ENCODE measurements at regions not wholly inside any gene's neighbourhood (a gene's known extent, or its start where the extent isn't known, plus 50 kb on each side); places are given as distances from the start of the nearest gene placed in this dataset.

- TF ChIP-seq EZH2 (IDR thresholded peaks at IDR 0.05; ENCODE audit: borderline replicate concordance, low read depth, low read length, poor library complexity, severe bottlenecking) (no peak), CTCF (conservative IDR thresholded peaks at IDR 0.05; ENCODE audit: low read depth, low read length) (no peak)
These were observed 268.0 kb upstream of the ARHGEF26 start for GRCh38 chr3:153853163-153853562.
